Spinal cord (tissue), 9 donors: ENCODE measurements at regions not wholly inside any gene's neighbourhood (a gene's known extent, or its start where the extent isn't known, plus 50 kb on each side); places are given as distances from the start of the nearest gene placed in this dataset.
A peak's percentile ranks its signal among the peaks of the same experiment; 100 is the strongest.

Experiments used
- DNase-seq, 6 donors: peaks; one replicate each; pipeline versions ENCODE4 v3.0.0 to v3.0.0-alpha.2; 2013 to 2015; ENCODE audit warnings: low spot score in 6 of 6, low read depth in 4 of 6
- H3K27ac ChIP-seq: one replicate; pipeline ENCODE4 v1.5.1; 2013; ENCODE audit warnings: low read depth, low read length, control low read depth
- H3K27me3 ChIP-seq: one replicate; pipeline ENCODE4 v1.6.1; 2013; ENCODE audit warnings: low read length; ENCODE audit not compliant: control insufficient read depth, insufficient read depth
- H3K36me3 ChIP-seq: one replicate; pipeline ENCODE4 v1.6.1; 2013; ENCODE audit warnings: low read length; ENCODE audit not compliant: control insufficient read depth, insufficient read depth
- H3K4me1 ChIP-seq: one replicate; pipeline ENCODE4 v1.6.1; 2013; ENCODE audit warnings: low read length; ENCODE audit not compliant: control insufficient read depth, insufficient read depth
- H3K4me3 ChIP-seq: one replicate; pipeline ENCODE4 v1.5.1; 2013; ENCODE audit warnings: low read depth, low read length, control low read depth
- H3K9me3 ChIP-seq: one replicate; pipeline ENCODE4 v1.6.1; 2013; ENCODE audit warnings: low read length; ENCODE audit not compliant: control insufficient read depth, insufficient read depth
- WGBS: methylation state at CpG from one replicate; pipeline ENCODE4 v1.1.5; 2013; ENCODE audit warnings: missing lambda C conversion rate; ENCODE audit not compliant: insufficient coverage; 5-methylcytosine and 5-hydroxymethylcytosine counted together
- donor health status: healthy.

GRCh38 chr5:3006961-3007551, 255.6 kb upstream of the IRX2 start:
- H3K9me3 ChIP-seq, result no peaks in the 10 kb centered on the region
- no peak for DNase-seq
- no peaks in the 10 kb centered on the region for H3K27me3 ChIP-seq
- no peaks in the 10 kb centered on the region for H3K4me1 ChIP-seq
- 89% methylated on average over 8 of the region's 11 CpGs for WGBS
- H3K4me3 ChIP-seq, result no peak overlapping the region
- H3K27ac ChIP-seq, result no peak overlapping the region
- no peaks in the 10 kb centered on the region for H3K36me3 ChIP-seq

- H3K4me3 ChIP-seq, result no peak overlapping the region
- no peaks in the 10 kb centered on the region for H3K36me3 ChIP-seq
- no peaks in the 10 kb centered on the region for H3K4me1 ChIP-seq
- H3K9me3 ChIP-seq, result no peaks in the 10 kb centered on the region
- no peaks in the 10 kb centered on the region for H3K27me3 ChIP-seq
- 94% methylated on average over 5 of the region's 7 CpGs for WGBS
- DNase-seq, result no peak
- H3K27ac ChIP-seq, result no peak overlapping the region
Measured at GRCh38 chr5:3006526-3006925, 255.0 kb upstream of the IRX2 start.

GRCh38 chr5:3004361-3005080, 253.0 kb upstream of the IRX2 start:
- no peaks in the 10 kb centered on the region for H3K36me3 ChIP-seq
- H3K9me3 ChIP-seq, result no peaks in the 10 kb centered on the region
- no peak for DNase-seq
- no peaks in the 10 kb centered on the region for H3K4me1 ChIP-seq
- H3K27ac ChIP-seq, result no peak overlapping the region
- WGBS, result 97% methylated on average over 9 of the region's 9 CpGs
- no peak overlapping the region for H3K4me3 ChIP-seq
- H3K27me3 ChIP-seq, result no peaks in the 10 kb centered on the region

- no peaks in the 10 kb centered on the region for H3K9me3 ChIP-seq
- no peaks in the 10 kb centered on the region for H3K36me3 ChIP-seq
- WGBS, result 91% methylated on average over 16 of the region's 17 CpGs
Measured at GRCh38 chr5:3002230-3002629, 250.8 kb upstream of the IRX2 start.

GRCh38 chr5:3000631-3001030, 249.2 kb upstream of the IRX2 start:
- H3K27ac ChIP-seq, result no peak overlapping the region
- H3K36me3 ChIP-seq, result no peaks in the 10 kb centered on the region
- no peak for DNase-seq
- no peaks in the 10 kb centered on the region for H3K9me3 ChIP-seq
- WGBS, result 95% methylated on average over 6 of the region's 6 CpGs
- no peak overlapping the region for H3K4me3 ChIP-seq
- H3K27me3 ChIP-seq, result peaks cover 3% of the 10 kb centered on the region
- peaks cover 10% of the 10 kb centered on the region for H3K4me1 ChIP-seq

More at GRCh38 chr5:3002230-3002629, 250.8 kb upstream of the IRX2 start:
- DNase-seq, result no peak
- no peak overlapping the region for H3K4me3 ChIP-seq
- H3K27ac ChIP-seq, result no peak overlapping the region
- peaks cover 3% of the 10 kb centered on the region for H3K4me1 ChIP-seq
- peaks cover 3% of the 10 kb centered on the region for H3K27me3 ChIP-seq

GRCh38 chr5:2999926-3000325, 248.4 kb upstream of the IRX2 start:
- no peaks in the 10 kb centered on the region for H3K9me3 ChIP-seq
- DNase-seq, result no peak

GRCh38 chr5:2998106-2998505, 246.6 kb upstream of the IRX2 start:
- peak in 1 of 6 donors; percentile 28 for DNase-seq

More at GRCh38 chr5:2999926-3000325, 248.4 kb upstream of the IRX2 start:
- Histone ChIP-seq H3K4me3 (no peak overlapping the region), H3K27me3 (peaks cover 3% of the 10 kb centered on the region), H3K4me1 (peaks cover 10% of the 10 kb centered on the region), H3K27ac (no peak overlapping the region), H3K36me3 (no peaks in the 10 kb centered on the region)
- 88% methylated on average over 6 of the region's 11 CpGs for WGBS

GRCh38 chr5:2997179-2997578, 245.7 kb upstream of the IRX2 start:
- no peak for DNase-seq
- 39% methylated on average over 3 of the region's 4 CpGs for WGBS
- Histone ChIP-seq H3K27me3 (peaks cover 3% of the 10 kb centered on the region), H3K27ac (no peak overlapping the region), H3K36me3 (no peaks in the 10 kb centered on the region), H3K4me1 (peaks cover 10% of the 10 kb centered on the region), H3K4me3 (no peak overlapping the region), H3K9me3 (no peaks in the 10 kb centered on the region)

More at GRCh38 chr5:2998106-2998505, 246.6 kb upstream of the IRX2 start:
- Histone ChIP-seq H3K36me3 (no peaks in the 10 kb centered on the region), H3K27me3 (peaks cover 3% of the 10 kb centered on the region), H3K4me3 (no peak overlapping the region), H3K9me3 (no peaks in the 10 kb centered on the region), H3K4me1 (peaks cover 10% of the 10 kb centered on the region), H3K27ac (no peak overlapping the region)
- WGBS, result 88% methylated on average over 2 of the region's 8 CpGs

- Histone ChIP-seq H3K9me3 (no peaks in the 10 kb centered on the region), H3K36me3 (no peaks in the 10 kb centered on the region), H3K4me1 (peaks cover 10% of the 10 kb centered on the region), H3K4me3 (no peak overlapping the region), H3K27ac (no peak overlapping the region), H3K27me3 (peaks cover 3% of the 10 kb centered on the region)
- WGBS, result 85% methylated on average over 9 of the region's 9 CpGs
- no peak for DNase-seq
Measured at GRCh38 chr5:2996687-2997086, 245.2 kb upstream of the IRX2 start.

GRCh38 chr5:2996248-2996647, 244.8 kb upstream of the IRX2 start:
- Histone ChIP-seq H3K4me3 (no peak overlapping the region), H3K36me3 (no peaks in the 10 kb centered on the region), H3K4me1 (peaks cover 10% of the 10 kb centered on the region), H3K27ac (no peak overlapping the region), H3K9me3 (no peaks in the 10 kb centered on the region), H3K27me3 (peaks cover 3% of the 10 kb centered on the region)
- DNase-seq, result no peak
- WGBS, result 96% methylated on average over 12 of the region's 12 CpGs
